GM18520 (cell line): ENCODE measurements at regions not wholly inside any gene's neighbourhood (a gene's known extent, or its start where the extent isn't known, plus 50 kb on each side); places are given as distances from the start of the nearest gene placed in this dataset.

Experiments used
- ATAC-seq: cut with Tn5 transposase; IDR thresholded peaks from one replicate; pipeline ENCODE4 v1.9.1; 2021; ENCODE audit not compliant: unreplicated experiment

GRCh38 chr15:39488516-39488915 is 92.4 kb upstream of the THBS1 start:
- ATAC-seq, result no peak

GRCh38 chr15:39488961-39489360 is 91.9 kb upstream of the THBS1 start:
- ATAC-seq, result no peak

GRCh38 chr15:39491115-39491885 is 89.6 kb upstream of the THBS1 start:
- no peak for ATAC-seq

GRCh38 chr15:39491886-39492490 is 88.9 kb upstream of the THBS1 start:
- no peak for ATAC-seq

GRCh38 chr15:39493424-39494067 is 87.3 kb upstream of the THBS1 start:
- ATAC-seq, result no peak

DNA sequence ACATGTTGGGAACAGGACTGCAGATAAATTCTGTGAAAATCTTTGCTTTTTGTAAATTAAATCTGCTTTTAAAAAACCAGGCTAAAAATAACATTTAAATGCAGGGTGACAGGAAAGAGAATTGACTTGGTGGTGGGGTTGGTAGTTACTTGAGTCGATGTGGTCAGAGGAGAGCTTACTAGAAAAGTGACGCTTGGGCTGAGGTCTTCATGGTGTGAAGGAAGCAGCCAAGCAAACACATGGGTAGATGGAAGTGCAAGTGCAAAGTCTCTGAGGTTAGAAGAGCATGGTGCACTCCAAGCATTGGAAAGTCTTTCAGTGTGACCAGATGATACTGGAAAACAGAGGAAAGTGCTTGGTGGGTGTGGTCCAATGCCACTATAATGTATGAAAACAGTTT is 86.4 kb upstream of the THBS1 start:
- no peak for ATAC-seq

- ATAC-seq, result no peak
These were observed 84.7 kb upstream of the THBS1 start for GRCh38 chr15:39495871-39496840.

- no peak for ATAC-seq
These were observed 83.7 kb upstream of the THBS1 start for GRCh38 chr15:39497016-39497758.

DNA sequence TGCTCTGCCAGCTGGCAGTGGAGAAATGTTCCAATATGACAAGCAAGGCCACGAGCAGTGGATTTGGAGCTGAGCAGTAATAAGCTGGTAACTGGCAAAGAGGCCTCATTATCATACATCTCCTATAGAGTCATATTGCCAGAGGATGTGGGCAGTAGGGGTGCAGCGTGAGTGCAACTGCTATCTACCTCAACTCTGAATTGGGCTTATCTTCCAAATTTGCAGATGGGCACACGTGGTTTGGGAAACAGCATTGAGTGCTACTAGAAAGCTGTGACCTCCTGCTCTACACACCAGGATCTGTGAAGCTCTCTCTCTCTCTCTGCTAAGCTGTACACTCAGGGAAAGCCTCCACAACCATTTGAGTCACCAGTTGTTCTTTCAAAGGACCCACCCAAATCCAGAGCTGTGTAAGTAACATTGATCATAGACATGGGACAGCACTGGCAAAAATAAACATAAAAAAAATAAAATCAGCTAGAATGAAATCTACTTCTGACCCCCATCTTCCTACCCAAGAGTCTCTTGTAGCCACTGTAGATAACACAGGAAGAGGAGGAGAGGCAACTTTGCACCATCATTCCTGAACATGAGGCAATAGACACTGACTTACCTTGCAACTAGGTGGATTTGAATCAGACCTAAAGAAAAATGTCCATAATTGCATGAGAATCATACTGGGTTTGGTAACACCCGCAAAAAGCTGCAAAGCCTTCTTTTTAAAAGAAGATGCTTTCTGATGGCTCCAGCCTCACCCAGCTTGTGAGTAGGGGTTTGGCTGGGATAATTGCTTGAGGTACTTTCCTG is 82.9 kb upstream of the THBS1 start:
- ATAC-seq, result no peak

DNA sequence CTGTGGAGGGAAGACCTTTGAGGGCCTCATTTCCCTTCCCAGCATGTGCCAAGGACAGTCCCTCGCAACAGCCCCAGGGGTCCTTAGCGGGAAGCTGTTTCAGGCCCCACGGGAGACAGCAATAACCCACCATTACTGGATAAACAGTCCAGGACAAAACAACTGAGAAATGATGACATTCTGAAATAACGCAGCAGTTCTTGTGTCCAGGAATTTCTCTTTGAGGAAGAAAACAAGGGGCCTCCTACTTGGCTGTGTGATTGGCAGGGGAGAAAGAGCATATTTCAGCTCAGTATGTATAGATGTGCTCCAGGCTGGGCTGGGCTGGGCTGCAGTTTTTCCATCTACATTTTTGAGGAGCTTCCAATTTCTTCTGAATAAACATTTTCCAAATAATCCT is 82.2 kb upstream of the THBS1 start:
- ATAC-seq, result no peak

- ATAC-seq, result no peak
These were observed 81.8 kb upstream of the THBS1 start for GRCh38 chr15:39499042-39499441.

DNA sequence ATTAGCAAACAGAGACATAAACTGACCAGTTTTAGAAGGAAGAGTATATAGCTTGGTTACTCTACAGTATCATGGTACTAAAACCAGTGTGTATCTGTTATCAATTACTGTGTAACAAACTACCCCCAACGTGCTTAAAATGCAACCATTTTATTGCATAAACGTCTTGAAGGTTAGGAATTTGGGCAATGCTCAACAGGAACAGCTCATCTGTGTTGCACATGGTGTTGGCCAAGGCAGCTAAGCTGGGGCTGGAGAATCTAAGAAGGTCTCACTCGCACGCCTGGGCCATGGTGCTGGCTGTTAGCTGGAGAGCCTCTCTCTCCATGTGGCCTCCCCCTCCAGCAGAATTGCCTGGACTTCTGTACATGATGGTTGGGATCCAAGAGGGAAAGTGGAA is 81.2 kb upstream of the THBS1 start:
- no peak for ATAC-seq

DNA sequence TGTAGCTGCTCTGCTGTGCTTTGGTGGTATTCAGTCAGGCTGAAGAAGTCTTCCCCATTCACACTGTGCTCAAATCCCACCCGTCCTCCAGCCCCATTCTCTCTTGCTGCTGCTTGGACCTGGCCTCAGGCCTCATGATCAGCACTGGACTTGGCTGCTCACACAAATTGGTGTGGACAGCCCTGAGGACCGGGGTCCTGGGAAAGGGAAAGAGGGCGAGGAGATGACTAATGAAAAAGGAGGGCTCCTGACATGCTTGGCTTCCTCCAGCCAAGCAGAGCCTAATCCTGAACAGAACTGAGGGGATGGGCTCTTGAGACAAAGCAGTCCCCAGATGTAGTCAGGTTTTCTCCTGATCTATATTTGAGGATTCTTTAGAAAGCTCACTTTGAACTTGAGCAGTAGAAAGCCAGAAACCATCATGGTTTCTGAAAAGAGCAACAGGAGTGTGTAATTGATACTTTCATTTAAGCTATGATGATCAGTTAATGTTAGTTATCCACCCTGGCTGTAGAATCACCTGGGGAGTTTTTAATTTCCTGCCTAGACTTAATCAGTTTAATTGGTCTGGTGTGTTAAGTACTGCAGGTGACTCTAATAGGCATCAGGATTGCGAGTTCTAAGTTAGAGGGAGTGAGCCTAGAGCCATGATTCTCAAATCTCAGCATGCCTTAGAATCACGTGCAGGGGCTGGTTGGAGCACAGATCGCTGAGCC is 79.4 kb upstream of the THBS1 start:
- no peak for ATAC-seq

DNA sequence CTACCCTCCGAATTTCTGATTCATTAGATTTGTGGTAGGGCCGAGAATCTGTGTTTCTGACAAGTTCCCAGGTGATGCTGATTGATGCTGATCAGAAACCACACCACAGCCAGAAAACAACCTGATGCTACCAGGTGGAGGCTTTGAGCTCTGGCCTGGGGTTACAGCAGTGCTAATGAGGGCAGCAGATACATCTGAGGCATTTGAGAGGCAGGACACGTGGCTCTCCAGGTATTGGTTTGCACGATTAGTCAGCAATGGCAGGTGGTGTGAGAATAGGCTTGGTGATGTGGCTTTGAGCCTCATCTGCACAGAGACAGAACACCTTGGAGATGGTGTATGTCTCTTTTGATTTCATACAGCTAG is 78.8 kb upstream of the THBS1 start:
- no peak for ATAC-seq

DNA sequence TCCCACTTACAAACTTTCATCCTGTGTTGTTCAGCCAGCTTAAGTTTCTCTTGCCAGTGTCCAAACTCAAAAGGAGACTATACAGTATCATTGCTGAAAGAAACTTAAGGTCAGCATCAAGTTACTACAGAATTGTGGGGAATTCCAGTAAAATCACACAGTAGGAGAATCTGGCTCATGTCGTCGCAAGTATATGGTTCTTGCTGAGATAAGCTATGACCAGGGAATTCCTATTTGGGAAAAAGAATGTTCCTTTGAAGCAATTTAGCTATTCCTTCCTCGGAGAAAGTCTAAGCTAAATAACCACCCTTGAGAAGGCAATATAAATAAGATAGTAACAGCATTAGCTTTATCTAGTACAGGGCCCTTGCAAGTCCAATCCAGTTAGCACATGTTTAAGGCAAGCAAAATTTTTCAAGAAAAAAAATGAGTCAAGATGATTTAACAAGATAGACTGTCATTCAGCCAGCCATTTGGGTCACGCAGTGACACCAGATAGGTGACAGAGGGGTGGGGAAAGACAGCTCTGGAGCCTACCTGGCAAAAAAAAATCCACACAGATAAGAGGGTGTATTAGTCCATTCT is 78.2 kb upstream of the THBS1 start:
- no peak for ATAC-seq

- ATAC-seq, result no peak
These were observed 77.4 kb upstream of the THBS1 start for GRCh38 chr15:39503526-39503925.

DNA sequence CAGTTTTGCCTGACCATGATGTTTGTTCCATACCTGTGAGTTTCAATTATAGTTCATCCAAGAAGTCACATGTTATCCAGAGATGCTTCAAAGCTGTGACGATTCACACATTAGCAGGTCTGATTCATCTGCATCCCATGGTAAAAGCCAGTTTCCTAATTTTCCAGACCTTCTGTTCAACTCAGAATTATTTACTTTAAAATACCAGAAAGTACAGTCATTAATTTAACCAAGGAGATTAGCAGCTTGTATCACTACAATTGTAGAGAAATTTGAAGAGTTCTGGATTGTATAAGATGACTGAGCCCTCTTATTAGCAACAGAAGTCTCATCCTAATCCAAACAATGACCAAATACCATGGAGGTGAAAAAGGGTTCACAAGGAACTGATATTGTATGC is 76.1 kb upstream of the THBS1 start:
- no peak for ATAC-seq

DNA sequence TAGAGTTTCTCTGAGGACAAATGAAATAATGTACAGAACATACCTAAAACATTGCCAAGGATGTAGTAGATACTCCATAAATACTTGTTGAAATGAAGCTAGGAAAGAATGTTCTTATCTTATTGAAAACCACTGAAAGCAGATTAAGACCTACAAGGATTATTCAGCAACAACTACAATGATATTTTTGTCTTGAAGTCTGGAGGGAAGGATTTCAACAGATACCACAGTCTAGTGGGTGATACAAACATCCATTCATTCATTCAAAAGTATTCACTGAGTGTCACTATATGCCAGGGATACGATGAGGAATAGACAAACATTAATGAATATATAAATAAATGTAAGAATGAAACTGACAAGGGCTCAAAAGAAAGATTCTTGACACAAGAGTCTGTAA is 74.7 kb upstream of the THBS1 start:
- ATAC-seq, result no peak

- no peak for ATAC-seq
These were observed 72.3 kb upstream of the THBS1 start for GRCh38 chr15:39508536-39508935.
